ENCODE measurements at regions not wholly inside any gene's neighbourhood (a gene's known extent, or its start where the extent isn't known, plus 50 kb on each side); places are given as distances from the start of the nearest gene placed in this dataset.

DNA sequence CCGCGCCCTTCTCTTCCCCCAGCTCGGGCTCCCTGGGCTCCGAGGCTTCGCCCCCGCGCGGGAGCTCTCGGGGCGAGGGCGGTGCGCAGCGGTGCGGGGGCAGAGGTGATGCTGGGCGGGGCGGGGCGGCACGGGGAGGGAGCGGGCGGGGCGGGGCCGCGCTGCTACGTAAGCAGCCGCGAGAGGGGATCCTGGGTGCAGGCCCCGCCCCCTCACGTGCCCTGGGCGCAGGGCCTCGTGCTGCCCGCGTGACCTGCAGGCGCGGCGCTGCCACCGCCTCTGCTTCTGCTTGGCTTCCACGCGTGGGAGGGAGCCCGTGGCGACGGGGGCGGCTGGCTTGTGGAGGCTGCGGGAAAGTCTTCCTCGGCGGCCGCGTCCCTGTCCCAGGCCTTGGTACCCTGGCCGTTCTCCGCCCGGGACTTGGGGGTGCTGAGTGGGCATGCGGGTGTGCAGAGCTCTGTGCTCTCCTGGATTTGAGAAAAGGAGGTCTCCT is 132.6 kb upstream of the HSD17B12 start:
- DNase-seq (ENCODE audit: low read depth in 1 of 2, low spot score in 1 of 2) = no peak
- Histone ChIP-seq H3K27ac (replicated peaks) (no peak overlapping the region), H3K4me3 (replicated peaks; ENCODE audit: insufficient read depth, low read length) (no peak overlapping the region), H3K27me3 (ENCODE audit: insufficient read depth, poor library complexity, severe bottlenecking) (no peaks in the 10 kb centered on the region)
- TF ChIP-seq, protein P1, sequence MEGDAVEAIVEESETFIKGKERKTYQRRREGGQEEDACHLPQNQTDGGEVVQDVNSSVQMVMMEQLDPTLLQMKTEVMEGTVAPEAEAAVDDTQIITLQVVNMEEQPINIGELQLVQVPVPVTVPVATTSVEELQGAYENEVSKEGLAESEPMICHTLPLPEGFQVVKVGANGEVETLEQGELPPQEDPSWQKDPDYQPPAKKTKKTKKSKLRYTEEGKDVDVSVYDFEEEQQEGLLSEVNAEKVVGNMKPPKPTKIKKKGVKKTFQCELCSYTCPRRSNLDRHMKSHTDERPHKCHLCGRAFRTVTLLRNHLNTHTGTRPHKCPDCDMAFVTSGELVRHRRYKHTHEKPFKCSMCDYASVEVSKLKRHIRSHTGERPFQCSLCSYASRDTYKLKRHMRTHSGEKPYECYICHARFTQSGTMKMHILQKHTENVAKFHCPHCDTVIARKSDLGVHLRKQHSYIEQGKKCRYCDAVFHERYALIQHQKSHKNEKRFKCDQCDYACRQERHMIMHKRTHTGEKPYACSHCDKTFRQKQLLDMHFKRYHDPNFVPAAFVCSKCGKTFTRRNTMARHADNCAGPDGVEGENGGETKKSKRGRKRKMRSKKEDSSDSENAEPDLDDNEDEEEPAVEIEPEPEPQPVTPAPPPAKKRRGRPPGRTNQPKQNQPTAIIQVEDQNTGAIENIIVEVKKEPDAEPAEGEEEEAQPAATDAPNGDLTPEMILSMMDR (IDR thresholded peaks at IDR 0.05; ENCODE audit: insufficient read depth, low read length) = no peak

- Histone ChIP-seq H3K27ac (replicated peaks) (no peak overlapping the region), H3K4me3 (replicated peaks; ENCODE audit: insufficient read depth, low read length) (no peak overlapping the region), H3K27me3 (ENCODE audit: insufficient read depth, poor library complexity, severe bottlenecking) (no peaks in the 10 kb centered on the region)
- no peak for DNase-seq (ENCODE audit: low read depth in 1 of 2, low spot score in 1 of 2)
- TF ChIP-seq POLR2AphosphoS5 (IDR thresholded peaks at IDR 0.05; ENCODE audit: low read depth) (no peak), GABPA (IDR thresholded peaks at IDR 0.05; ENCODE audit: low read depth) (no peak), SPI1 (IDR thresholded peaks at IDR 0.05; ENCODE audit: borderline replicate concordance, low read depth) (no peak)
- TF ChIP-seq, protein P1 (IDR thresholded peaks at IDR 0.05; ENCODE audit: insufficient read depth, low read length) = no peak
- TF ChIP-seq, protein P2, sequence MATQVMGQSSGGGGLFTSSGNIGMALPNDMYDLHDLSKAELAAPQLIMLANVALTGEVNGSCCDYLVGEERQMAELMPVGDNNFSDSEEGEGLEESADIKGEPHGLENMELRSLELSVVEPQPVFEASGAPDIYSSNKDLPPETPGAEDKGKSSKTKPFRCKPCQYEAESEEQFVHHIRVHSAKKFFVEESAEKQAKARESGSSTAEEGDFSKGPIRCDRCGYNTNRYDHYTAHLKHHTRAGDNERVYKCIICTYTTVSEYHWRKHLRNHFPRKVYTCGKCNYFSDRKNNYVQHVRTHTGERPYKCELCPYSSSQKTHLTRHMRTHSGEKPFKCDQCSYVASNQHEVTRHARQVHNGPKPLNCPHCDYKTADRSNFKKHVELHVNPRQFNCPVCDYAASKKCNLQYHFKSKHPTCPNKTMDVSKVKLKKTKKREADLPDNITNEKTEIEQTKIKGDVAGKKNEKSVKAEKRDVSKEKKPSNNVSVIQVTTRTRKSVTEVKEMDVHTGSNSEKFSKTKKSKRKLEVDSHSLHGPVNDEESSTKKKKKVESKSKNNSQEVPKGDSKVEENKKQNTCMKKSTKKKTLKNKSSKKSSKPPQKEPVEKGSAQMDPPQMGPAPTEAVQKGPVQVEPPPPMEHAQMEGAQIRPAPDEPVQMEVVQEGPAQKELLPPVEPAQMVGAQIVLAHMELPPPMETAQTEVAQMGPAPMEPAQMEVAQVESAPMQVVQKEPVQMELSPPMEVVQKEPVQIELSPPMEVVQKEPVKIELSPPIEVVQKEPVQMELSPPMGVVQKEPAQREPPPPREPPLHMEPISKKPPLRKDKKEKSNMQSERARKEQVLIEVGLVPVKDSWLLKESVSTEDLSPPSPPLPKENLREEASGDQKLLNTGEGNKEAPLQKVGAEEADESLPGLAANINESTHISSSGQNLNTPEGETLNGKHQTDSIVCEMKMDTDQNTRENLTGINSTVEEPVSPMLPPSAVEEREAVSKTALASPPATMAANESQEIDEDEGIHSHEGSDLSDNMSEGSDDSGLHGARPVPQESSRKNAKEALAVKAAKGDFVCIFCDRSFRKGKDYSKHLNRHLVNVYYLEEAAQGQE (IDR thresholded peaks at IDR 0.05; ENCODE audit: insufficient replicate concordance, low read depth) = no peak
These were observed 131.6 kb upstream of the HSD17B12 start for GRCh38 chr11:43548916-43549315.

GRCh38 chr11:43549624-43550023 is 130.9 kb upstream of the HSD17B12 start:
- no peak overlapping the region for H3K27ac ChIP-seq (replicated peaks)
- peaks cover under 1% of the 10 kb centered on the region for H3K27me3 ChIP-seq (ENCODE audit: insufficient read depth, poor library complexity, severe bottlenecking)
- no peak overlapping the region for H3K4me3 ChIP-seq (replicated peaks; ENCODE audit: insufficient read depth, low read length)
- TF ChIP-seq POLR2AphosphoS5 (IDR thresholded peaks at IDR 0.05; ENCODE audit: low read depth) (no peak), GABPA (IDR thresholded peaks at IDR 0.05; ENCODE audit: low read depth) (no peak)
- TF ChIP-seq, protein P1 (IDR thresholded peaks at IDR 0.05; ENCODE audit: insufficient read depth, low read length) = no peak
- DNase-seq (ENCODE audit: low read depth in 1 of 2, low spot score in 1 of 2) = no peak

DNA sequence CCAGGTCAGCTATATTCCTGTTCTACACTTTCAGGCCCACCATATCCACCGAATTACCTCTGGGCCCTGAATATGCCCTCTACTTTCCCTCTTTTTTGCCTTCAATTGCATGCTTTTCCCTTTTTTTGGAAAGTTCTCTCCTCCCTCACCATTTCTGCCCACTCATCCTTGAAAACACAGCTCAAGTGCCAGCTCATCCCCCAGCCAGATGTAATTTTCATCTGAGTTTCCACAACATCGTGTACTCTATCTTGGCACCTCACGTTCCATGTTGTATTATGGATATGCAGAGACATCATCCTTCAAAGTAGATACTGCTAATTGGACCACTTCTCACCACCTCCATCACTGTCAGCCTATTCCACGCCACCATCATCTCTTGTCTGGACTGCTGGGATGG is 129.8 kb upstream of the HSD17B12 start:
- H3K4me3 ChIP-seq (replicated peaks; ENCODE audit: insufficient read depth, low read length) = no peak overlapping the region
- no peak for TF ChIP-seq GABPA (IDR thresholded peaks at IDR 0.05; ENCODE audit: low read depth)
- TF ChIP-seq, protein P2 (IDR thresholded peaks at IDR 0.05; ENCODE audit: insufficient replicate concordance, low read depth) = no peak
- TF ChIP-seq POLR2AphosphoS5 (IDR thresholded peaks at IDR 0.05; ENCODE audit: low read depth) = no peak
- TF ChIP-seq, protein P1 (IDR thresholded peaks at IDR 0.05; ENCODE audit: insufficient read depth, low read length) = no peak
- TF ChIP-seq SPI1 (IDR thresholded peaks at IDR 0.05; ENCODE audit: borderline replicate concordance, low read depth) = no peak
- H3K27ac ChIP-seq (replicated peaks) = no peak overlapping the region
- DNase-seq (ENCODE audit: low read depth in 1 of 2, low spot score in 1 of 2) = no peak
- peaks cover 5% of the 10 kb centered on the region for H3K27me3 ChIP-seq (ENCODE audit: insufficient read depth, poor library complexity, severe bottlenecking)
